SH-SY5Y (cell line): ENCODE measurements at regions not wholly inside any gene's neighbourhood (a gene's known extent, or its start where the extent isn't known, plus 50 kb on each side); places are given as distances from the start of the nearest gene placed in this dataset.

ENCODE experiments used
- GATA2 ChIP-seq: IDR thresholded peaks from 2 replicates; pipeline ENCODE4 v1.6.1; 2011; ENCODE audit warnings: mild to moderate bottlenecking, low read depth, low read length
- GATA3 ChIP-seq: IDR thresholded peaks from 2 replicates; pipeline ENCODE4 v1.6.1; 2011; ENCODE audit warnings: low read depth, mild to moderate bottlenecking, low read length, moderate library complexity

GRCh38 chr2:16871411-16871810 is 205.8 kb upstream of the CYRIA start:
- no peak for TF ChIP-seq GATA2
- no peak for TF ChIP-seq GATA3
